Progenitor cell of endocrine pancreas (in vitro differentiated cells): ENCODE measurements at regions not wholly inside any gene's neighbourhood (a gene's known extent, or its start where the extent isn't known, plus 50 kb on each side); places are given as distances from the start of the nearest gene placed in this dataset.
A peak's percentile ranks its signal among the peaks of the same experiment; 100 is the strongest.

ENCODE experiments used
- DNase-seq: peaks from one replicate; pipeline ENCODE4 v3.0.0; 2021; ENCODE audit warnings: low spot score; ENCODE audit not compliant: unreplicated experiment
- H3K27ac Mint-ChIP-seq: 2 replicates; pipeline ENCODE4 v1.8.0; 2021; ENCODE audit warnings: mild to moderate bottlenecking, moderate library complexity, mixed read lengths
- H3K27me3 Mint-ChIP-seq: 2 replicates; pipeline ENCODE4 v1.8.0; 2021; ENCODE audit warnings: mixed read lengths
- H3K36me3 Mint-ChIP-seq: 2 replicates; pipeline ENCODE4 v1.8.0; 2022; ENCODE audit warnings: mixed read lengths; ENCODE audit not compliant: insufficient read depth
- H3K4me1 Mint-ChIP-seq: 2 replicates; pipeline ENCODE4 v1.8.0; 2021; ENCODE audit warnings: low read depth, mixed read lengths
- H3K4me3 Mint-ChIP-seq: 2 replicates; pipeline ENCODE4 v1.8.0; 2021; ENCODE audit warnings: low read depth, mild to moderate bottlenecking, moderate library complexity, mixed read lengths
- H3K9me3 Mint-ChIP-seq: 2 replicates; pipeline ENCODE4 v1.8.0; 2021; ENCODE audit warnings: low read depth, mixed read lengths
- CTCF ChIP-seq: fragments of 200-600 bp; sonication (generic); IDR thresholded peaks from one replicate; pipeline ENCODE4 v1.5.0; 2021; ENCODE audit warnings: antibody characterized with exemption, mild to moderate bottlenecking; ENCODE audit not compliant: unreplicated experiment

- no peaks in the 10 kb centered on the region for H3K9me3 Mint-ChIP-seq
- TF ChIP-seq CTCF = peak; percentile 40
- H3K27ac Mint-ChIP-seq = no peak overlapping the region
- DNase-seq = no peak
- no peak overlapping the region for H3K4me3 Mint-ChIP-seq
- peaks cover 35% of the 10 kb centered on the region for H3K4me1 Mint-ChIP-seq
- H3K36me3 Mint-ChIP-seq = no peaks in the 10 kb centered on the region
- peaks cover 2% of the 10 kb centered on the region for H3K27me3 Mint-ChIP-seq
These were observed 176.7 kb upstream of the PKDCC start for GRCh38 chr2:41871080-41871479.

GRCh38 chr2:41872646-41873045, 175.2 kb upstream of the PKDCC start:
- Mint-ChIP-seq H3K9me3 (no peaks in the 10 kb centered on the region), H3K27ac (peak overlapping the region; percentile 84), H3K4me3 (no peak overlapping the region), H3K4me1 (peaks cover 42% of the 10 kb centered on the region), H3K36me3 (no peaks in the 10 kb centered on the region), H3K27me3 (no peaks in the 10 kb centered on the region)
- no peak for DNase-seq
- TF ChIP-seq CTCF = no peak

GRCh38 chr2:41873102-41874031, 174.5 kb upstream of the PKDCC start:
- DNase-seq = no peak
- Mint-ChIP-seq H3K4me1 (peaks cover 44% of the 10 kb centered on the region), H3K9me3 (no peaks in the 10 kb centered on the region), H3K36me3 (no peaks in the 10 kb centered on the region), H3K27ac (peak overlapping the region; percentile 84), H3K27me3 (no peaks in the 10 kb centered on the region), H3K4me3 (no peak overlapping the region)
- TF ChIP-seq CTCF = no peak

GRCh38 chr2:41877114-41877678, 170.6 kb upstream of the PKDCC start:
- Mint-ChIP-seq H3K9me3 (no peaks in the 10 kb centered on the region), H3K36me3 (no peaks in the 10 kb centered on the region), H3K27me3 (no peaks in the 10 kb centered on the region), H3K4me1 (peaks cover 60% of the 10 kb centered on the region), H3K4me3 (no peak overlapping the region), H3K27ac (peak overlapping the region; percentile 51)
- DNase-seq = no peak
- no peak for TF ChIP-seq CTCF

- TF ChIP-seq CTCF = no peak
- H3K9me3 Mint-ChIP-seq = no peaks in the 10 kb centered on the region
- H3K4me3 Mint-ChIP-seq = no peak overlapping the region
- no peaks in the 10 kb centered on the region for H3K36me3 Mint-ChIP-seq
- no peaks in the 10 kb centered on the region for H3K27me3 Mint-ChIP-seq
- no peak for DNase-seq
- peak overlapping the region; percentile 63 for H3K27ac Mint-ChIP-seq
- peaks cover 55% of the 10 kb centered on the region for H3K4me1 Mint-ChIP-seq
These were observed 169.8 kb upstream of the PKDCC start for GRCh38 chr2:41878056-41878455.
